ENCODE measurements at regions not wholly inside any gene's neighbourhood (a gene's known extent, or its start where the extent isn't known, plus 50 kb on each side); places are given as distances from the start of the nearest gene placed in this dataset.

DNA sequence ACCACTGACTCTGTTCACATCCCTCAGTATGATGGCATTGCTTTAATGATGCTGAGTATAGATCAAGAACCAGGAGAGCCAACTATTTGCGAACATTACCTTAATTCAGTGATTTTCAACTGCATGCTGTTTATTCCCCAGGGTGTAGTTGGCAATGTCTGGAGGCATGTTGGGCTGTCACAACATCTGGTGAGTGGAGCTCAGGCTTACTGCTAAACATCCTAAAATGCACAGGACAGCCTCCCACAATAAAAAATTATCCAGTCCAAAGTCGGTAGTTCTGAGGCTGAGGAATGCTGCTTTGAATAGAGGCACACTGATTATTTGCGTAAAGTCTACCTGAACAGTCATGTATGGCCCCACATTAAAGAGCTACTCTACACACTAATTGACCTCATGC lies 94.8 kb upstream of the OPRM1 start:
- DNase-seq (ENCODE audit: insufficient read length, low spot score) (no peak), FAIRE-seq (no peak)

DNA sequence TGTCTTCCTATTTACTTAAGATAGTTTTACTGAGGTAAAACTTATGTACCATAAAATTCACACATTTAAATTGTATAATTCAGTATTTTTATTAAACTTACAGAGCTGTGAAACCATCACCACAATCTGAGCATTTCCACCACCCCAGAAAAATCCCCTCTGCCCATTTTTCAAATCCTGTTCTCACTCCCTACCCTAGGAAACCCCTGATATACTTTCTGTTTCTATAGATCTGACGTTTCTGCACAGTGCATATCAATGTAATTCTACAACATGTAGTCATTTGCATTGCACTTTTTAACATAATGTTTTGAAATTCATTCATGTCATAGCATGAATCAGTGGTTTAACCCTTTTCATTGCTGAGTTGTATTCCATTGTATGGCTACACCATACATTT lies 96.7 kb upstream of the OPRM1 start:
- FAIRE-seq = no peak
- TF ChIP-seq POLR2A (IDR thresholded peaks at IDR 0.05; ENCODE audit: low read depth, low read length) = no peak
- DNase-seq (ENCODE audit: insufficient read length, low spot score) = no peak

More for the DNA sequence above, 94.8 kb upstream of the OPRM1 start:
- TF ChIP-seq POLR2A (IDR thresholded peaks at IDR 0.05; ENCODE audit: low read depth, low read length) = no peak

DNA sequence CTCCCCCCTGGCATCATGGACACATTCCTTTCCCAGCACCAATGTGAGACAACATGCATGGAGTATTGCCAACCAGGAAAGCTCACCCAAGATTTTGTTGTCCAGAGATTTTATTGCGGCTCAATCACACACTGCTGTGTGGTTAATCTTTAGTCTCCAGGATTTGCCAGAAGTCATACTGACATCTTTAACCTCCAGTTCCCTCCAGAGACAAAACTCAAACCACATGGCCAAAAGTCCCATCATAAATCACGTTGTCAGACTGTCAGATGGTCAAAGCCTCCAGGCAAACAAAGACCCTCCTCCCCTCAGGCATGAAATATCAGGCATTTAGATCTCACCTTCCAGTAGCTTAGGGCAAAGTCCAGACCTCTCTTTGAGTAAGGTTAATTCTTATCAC lies 97.3 kb upstream of the OPRM1 start:
- no peak for TF ChIP-seq POLR2A (IDR thresholded peaks at IDR 0.05; ENCODE audit: low read depth, low read length)
- no peak for DNase-seq (ENCODE audit: insufficient read length, low spot score)
- FAIRE-seq = no peak

DNA sequence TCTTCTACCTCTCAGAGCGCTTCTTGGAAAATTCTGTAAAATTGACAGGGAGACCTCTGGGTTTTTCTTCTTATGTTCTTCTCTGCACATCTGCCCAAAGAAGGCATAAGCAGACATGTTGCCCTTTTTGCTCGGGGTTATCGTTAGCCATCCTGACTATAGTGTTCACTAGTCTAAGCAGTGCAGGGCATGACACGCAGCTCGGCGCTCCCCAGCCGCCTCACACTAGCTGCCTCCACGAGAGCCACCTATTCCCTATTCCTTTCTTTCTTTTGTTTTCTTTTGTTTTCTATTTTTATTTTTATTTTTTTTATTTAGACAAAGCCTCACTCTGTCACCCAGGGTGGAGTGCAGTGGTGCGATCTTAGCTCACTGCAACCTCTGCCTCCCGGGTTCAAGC lies 100.2 kb upstream of the OPRM1 start:
- DNase-seq (ENCODE audit: insufficient read length, low spot score) (no peak), FAIRE-seq (no peak)
- no peak for TF ChIP-seq POLR2A (IDR thresholded peaks at IDR 0.05; ENCODE audit: low read depth, low read length)

DNA sequence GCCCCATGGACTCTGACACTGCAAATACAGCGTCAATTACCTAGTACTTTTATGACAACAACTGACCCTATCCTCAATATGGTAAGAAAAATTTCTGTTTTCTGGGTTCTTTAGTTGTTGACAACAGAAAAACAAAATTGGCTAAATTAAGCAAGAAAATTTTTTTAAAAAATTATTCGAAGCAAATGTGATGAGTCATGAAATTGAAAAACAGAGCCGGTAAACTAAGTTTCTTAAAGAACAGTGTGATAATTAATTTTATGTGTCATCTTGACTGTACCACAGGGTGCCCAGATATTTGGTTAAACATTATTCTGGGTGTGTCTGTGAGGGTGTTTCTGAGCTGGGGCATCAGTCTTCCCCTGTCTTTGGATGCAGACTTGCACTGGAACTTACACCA lies 107.6 kb upstream of the OPRM1 start:
- TF ChIP-seq POLR2A (IDR thresholded peaks at IDR 0.05; ENCODE audit: low read depth, low read length) = no peak
- no peak for FAIRE-seq
- no peak for DNase-seq (ENCODE audit: insufficient read length, low spot score)

DNA sequence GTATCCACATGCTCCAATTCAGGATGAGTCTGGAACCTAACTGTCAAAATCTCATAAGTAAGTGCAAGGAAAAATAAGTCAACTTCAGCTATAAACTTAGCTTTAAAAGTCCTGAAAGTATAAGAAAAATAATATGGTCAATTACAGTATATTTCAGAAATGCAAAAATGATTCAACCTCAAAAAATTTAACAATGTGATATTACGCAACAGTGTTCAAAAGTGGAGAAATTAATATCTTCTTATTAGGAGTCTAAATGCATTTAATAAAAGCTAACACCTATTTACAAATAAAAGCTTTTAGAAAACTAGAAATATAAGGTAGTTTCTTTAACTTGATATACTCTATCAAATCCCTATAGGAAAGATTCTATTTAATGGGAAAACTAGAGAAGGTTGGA lies 111.2 kb upstream of the OPRM1 start:
- FAIRE-seq (no peak), DNase-seq (ENCODE audit: insufficient read length, low spot score) (no peak)
- no peak for TF ChIP-seq POLR2A (IDR thresholded peaks at IDR 0.05; ENCODE audit: low read depth, low read length)

DNA sequence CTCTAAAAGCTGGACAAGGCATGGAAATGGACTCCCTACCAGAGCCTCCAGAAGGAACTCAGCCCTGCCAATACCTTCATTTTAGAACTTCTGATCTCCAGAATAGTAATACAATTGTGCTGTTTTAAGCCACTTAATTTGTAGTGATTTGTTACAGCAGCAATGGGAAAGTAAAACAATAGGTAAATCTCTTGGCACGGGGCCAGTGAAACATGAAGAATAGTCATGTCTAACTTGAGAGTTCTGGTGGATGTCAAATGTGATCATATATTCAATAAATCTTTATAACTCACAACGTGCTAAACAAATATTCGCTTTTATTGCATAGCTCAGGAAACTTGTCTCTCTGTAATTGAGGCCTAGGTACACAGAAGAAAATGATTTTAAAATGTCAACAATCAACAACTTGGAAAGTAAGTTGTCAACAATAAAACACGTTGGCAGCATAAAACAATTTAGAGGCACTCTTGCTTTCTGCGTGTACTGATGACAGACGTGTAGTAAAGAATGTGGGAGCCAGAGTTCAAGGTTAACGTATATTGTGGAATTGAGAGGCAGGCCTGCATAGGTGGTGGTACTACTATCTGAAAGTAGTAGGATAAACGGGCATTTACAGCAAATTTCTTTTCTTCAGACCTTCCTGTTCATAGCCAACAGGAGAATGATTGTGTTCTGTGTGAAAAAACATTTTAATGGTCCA lies 140.5 kb upstream of the OPRM1 start:
- no peak for DNase-seq (ENCODE audit: insufficient read length, low spot score)
- TF ChIP-seq POLR2A (IDR thresholded peaks at IDR 0.05; ENCODE audit: low read depth, low read length) = no peak
- no peak for FAIRE-seq

DNA sequence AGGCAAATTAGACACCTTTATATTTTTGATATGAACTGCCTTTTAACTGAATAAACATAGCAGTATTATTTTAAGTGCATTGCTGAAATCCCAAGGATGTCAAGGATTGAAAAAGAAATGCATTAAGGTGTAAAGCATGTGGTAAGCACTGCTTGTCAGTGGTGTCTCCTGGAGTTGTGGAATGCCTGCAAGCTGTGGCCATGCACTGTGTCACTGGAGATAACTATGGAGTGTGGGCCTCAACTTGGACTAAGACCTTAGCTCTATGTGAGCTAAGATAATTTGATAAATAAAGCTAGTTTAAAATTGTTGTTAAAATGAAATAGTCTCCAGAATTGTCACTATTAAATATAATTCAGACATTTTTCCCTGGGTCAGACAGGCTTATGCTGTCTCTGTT lies 156.6 kb upstream of the OPRM1 start:
- FAIRE-seq (no peak), DNase-seq (ENCODE audit: insufficient read length, low spot score) (no peak)
- TF ChIP-seq POLR2A (IDR thresholded peaks at IDR 0.05; ENCODE audit: low read depth, low read length) = no peak

DNA sequence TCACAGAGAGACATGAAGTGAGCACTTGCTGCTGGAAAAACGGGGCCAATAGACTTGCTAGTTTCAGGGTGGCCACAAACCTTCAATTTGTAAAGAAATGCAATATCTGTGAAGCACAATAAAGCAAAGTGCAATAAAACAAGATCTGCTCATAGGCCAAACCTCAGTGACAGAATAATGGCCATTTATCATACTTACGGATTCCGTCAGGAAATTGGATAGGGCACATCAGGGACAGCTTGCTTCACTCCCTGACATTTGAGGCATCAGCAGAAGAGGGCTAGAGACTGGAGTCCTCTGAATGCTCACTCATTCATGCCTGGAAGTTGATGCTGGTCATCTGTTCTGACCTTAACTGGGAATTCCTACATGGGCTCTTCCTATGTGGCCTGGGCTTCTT lies 165.5 kb upstream of the OPRM1 start:
- DNase-seq (ENCODE audit: insufficient read length, low spot score) (no peak), FAIRE-seq (no peak)
- no peak for TF ChIP-seq POLR2A (IDR thresholded peaks at IDR 0.05; ENCODE audit: low read depth, low read length)

DNA sequence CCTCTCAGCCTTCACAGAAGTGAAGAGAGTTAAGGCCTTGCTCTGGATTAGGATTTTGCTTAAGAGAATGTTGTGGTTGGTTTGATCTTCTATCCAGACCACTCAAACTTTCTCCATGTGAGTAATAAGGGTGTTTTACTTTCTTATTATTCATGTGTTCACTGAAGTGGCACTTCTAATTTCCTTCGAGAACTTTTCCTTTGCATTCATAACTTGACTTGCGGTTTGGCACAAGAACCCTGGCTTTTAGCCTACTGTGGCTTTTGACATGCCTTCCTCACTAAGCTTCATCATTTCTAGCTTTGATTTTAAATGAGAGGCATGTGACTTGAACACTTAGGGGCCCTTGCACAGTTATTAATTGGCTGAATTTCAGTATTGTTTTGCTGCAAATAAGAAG lies 166.1 kb upstream of the OPRM1 start:
- no peak for TF ChIP-seq POLR2A (IDR thresholded peaks at IDR 0.05; ENCODE audit: low read depth, low read length)
- FAIRE-seq (no peak), DNase-seq (ENCODE audit: insufficient read length, low spot score) (no peak)

DNA sequence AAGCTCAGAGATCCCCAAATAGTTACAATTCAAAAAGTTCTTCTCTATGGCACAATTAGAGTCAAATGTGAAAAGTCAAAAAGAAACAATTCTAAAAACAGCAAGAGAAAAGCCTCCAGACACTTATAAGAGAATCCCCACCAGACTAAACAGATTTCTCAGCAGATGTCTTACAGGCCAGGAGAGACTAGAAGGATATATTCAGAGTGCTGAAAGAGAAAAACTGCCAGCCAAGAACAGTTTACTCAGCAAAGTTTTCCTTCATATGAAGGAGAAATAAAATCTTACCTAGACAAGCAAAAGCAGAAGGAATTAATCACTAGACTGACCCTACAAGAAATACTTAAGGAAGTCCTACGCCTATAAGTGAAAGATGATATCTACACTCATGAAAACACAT lies 176.1 kb upstream of the OPRM1 start:
- no peak for TF ChIP-seq POLR2A (IDR thresholded peaks at IDR 0.05; ENCODE audit: low read depth, low read length)
- FAIRE-seq = no peak
- DNase-seq (ENCODE audit: insufficient read length, low spot score) = no peak

DNA sequence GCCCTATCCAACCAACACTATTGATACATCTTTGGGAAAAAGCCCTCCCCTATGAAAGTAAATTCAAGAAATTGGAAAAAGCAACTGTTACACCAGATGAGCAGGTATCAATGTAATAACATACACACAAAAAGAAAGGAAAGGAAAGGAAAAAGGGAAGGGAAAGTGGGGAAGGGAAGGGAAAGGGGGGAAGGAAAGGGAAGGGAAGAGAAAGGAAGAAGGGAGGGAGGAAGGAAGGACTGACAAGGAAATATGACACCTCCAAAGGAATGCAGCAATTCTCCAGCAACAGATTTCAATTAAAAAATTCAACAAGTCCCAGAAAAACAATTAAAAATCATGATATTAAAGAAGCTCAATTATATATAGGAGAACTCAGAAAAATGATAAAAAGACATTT lies 176.9 kb upstream of the OPRM1 start:
- FAIRE-seq (no peak), DNase-seq (ENCODE audit: insufficient read length, low spot score) (no peak)
- no peak for TF ChIP-seq POLR2A (IDR thresholded peaks at IDR 0.05; ENCODE audit: low read depth, low read length)

DNA sequence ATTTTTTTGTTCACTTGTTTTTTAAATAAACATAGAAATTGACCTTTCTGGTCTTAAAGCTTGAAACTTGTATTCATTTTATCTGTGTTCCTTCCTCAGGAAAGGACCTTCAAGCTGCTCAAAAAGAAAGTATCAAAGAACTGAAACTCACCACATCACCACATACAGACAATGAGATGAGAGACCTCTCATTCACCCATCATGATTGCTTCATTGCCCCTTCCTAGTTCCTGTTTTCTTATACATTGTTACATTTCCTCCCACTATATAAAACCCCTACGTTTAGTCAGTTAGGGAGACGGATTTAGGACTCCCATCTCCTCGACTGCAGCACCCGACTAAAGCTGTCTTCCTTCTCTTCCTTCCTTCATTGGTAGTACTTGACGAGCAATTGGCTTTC lies 180.5 kb upstream of the OPRM1 start:
- no peak for FAIRE-seq
- TF ChIP-seq POLR2A (IDR thresholded peaks at IDR 0.05; ENCODE audit: low read depth, low read length) = no peak
- no peak for DNase-seq (ENCODE audit: insufficient read length, low spot score)

DNA sequence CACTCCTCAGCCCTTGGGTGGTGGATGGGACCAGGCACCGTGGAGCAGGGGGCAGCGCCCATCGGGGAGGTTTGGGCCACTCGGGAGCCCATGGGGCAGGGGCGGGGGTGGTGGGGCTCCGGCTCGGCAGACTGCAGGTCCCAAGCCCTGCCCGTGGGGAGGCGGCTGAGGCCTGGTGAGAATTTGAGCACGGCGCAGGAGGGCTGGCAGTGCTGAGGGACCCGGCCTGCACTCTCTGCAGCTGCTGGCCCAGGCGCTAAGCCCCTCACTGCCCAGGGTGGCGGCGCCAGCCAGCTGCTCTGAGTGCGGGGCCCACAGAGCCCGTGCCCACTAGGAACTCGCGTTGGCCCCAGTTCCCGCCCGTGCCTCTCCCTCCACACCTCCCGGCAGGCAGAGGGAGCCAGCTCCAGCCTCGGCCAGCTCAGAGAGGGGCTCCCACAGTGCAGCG lies 182.1 kb upstream of the OPRM1 start:
- DNase-seq (ENCODE audit: insufficient read length, low spot score) (no peak), FAIRE-seq (no peak)
- no peak for TF ChIP-seq POLR2A (IDR thresholded peaks at IDR 0.05; ENCODE audit: low read depth, low read length)

DNA sequence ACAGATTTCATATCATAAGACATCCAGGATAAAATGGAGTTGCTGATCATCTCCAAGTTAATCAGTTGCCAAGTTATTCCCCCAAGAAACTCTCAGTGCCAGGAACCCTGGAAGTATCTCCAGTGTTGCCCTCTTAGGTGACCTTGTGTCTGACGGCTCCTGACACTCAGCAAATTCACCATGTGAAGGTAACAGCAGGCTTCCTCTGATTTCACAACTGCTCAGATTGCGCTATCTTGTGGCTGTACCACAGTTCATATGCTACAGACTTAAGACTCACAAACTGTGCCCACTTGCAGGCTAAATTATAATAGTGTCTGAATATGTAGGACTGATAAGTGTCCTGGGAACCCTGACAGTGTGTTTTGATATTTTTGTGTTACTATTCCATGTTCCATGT lies 186.6 kb upstream of the OPRM1 start:
- FAIRE-seq (no peak), DNase-seq (ENCODE audit: insufficient read length, low spot score) (no peak)
- TF ChIP-seq POLR2A (IDR thresholded peaks at IDR 0.05; ENCODE audit: low read depth, low read length) = no peak

DNA sequence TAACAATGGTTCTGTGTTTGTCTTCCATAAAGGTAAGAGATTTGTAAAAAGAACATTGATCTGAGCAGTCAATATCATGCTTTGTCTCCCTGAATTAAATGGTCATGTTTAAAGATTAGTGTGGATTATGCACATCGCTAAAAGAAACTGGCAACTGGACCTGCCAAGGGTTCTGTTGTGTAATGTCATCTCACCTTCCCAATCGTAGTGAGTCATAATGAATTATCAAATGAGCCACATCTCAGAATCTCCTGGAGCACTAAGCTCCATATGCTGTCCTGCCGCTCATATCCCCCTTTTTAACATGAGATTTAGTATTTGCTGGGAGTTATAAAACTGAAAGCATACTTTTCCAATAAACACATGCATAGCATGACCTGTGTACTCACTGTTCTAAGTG lies 187.0 kb upstream of the OPRM1 start:
- FAIRE-seq (no peak), DNase-seq (ENCODE audit: insufficient read length, low spot score) (no peak)
- TF ChIP-seq POLR2A (IDR thresholded peaks at IDR 0.05; ENCODE audit: low read depth, low read length) = no peak
